Neural progenitor cell (in vitro differentiated cells): ENCODE measurements at regions not wholly inside any gene's neighbourhood (a gene's known extent, or its start where the extent isn't known, plus 50 kb on each side); places are given as distances from the start of the nearest gene placed in this dataset.

Experiments
- EZH2 ChIP-seq: fragments of 200-600 bp; sonication (generic); IDR thresholded peaks from 2 replicates; pipeline ENCODE4 v1.6.1; 2017; ENCODE audit warnings: antibody characterized with exemption, mild to moderate bottlenecking, moderate library complexity
- EZH2phosphoT487 ChIP-seq: fragments of 200-600 bp; sonication (generic); IDR thresholded peaks from 2 replicates; pipeline ENCODE4 v1.6.1; 2017; ENCODE audit warnings: antibody characterized with exemption
- TF ChIP-seq, protein P1 (sequence below): fragments of 200-600 bp; sonication (generic); IDR thresholded peaks from 2 replicates; pipeline ENCODE4 v1.5.1; 2017; ENCODE audit warnings: antibody characterized with exemption, mild to moderate bottlenecking

DNA sequence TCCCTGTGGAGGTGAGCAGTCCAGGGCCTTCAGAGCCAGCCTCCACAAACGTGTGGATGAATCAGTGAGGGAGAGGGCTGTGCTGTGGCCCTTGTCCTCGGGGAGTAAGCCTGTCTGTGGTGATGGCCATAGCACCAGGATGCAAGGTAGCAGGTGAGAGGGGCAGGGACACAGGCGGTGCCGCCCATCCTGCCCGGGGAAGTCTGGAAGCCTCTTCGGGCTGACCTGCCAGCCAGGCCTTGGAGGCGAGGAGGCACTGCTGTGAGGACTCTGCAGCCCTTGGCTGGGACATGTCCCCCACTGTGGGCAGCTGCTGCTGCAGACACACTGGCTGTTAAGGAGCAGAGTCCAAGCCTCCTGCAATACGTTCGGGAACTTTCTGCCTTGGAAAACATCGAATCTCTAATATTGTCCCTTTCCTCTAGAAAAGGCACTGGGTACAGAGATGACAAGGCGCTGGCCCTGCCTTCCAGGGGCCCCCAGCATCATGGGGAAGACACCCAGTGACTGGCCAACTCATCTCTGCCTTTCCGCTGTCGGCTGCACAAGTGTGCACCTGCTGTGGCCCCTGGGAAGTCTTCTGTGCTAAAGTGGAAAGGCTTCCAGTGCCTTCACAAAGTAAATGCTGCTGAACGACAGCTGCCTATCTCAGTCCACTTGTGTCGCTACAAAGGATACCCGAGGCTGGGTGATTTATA, 101.4 kb downstream of the ADRA2C start:
- TF ChIP-seq, protein P1, sequence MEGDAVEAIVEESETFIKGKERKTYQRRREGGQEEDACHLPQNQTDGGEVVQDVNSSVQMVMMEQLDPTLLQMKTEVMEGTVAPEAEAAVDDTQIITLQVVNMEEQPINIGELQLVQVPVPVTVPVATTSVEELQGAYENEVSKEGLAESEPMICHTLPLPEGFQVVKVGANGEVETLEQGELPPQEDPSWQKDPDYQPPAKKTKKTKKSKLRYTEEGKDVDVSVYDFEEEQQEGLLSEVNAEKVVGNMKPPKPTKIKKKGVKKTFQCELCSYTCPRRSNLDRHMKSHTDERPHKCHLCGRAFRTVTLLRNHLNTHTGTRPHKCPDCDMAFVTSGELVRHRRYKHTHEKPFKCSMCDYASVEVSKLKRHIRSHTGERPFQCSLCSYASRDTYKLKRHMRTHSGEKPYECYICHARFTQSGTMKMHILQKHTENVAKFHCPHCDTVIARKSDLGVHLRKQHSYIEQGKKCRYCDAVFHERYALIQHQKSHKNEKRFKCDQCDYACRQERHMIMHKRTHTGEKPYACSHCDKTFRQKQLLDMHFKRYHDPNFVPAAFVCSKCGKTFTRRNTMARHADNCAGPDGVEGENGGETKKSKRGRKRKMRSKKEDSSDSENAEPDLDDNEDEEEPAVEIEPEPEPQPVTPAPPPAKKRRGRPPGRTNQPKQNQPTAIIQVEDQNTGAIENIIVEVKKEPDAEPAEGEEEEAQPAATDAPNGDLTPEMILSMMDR: no peak
- TF ChIP-seq EZH2 (no peak), EZH2phosphoT487 (no peak)
